HG02798 (cell line): ENCODE measurements at regions not wholly inside any gene's neighbourhood (a gene's known extent, or its start where the extent isn't known, plus 50 kb on each side); places are given as distances from the start of the nearest gene placed in this dataset.

Experiments
- ATAC-seq: cut with Tn5 transposase; IDR thresholded peaks from one replicate; pipeline ENCODE4 v1.9.1; 2021; ENCODE audit warnings: mild to moderate bottlenecking; ENCODE audit not compliant: unreplicated experiment, poor library complexity

GRCh38 chr1:79819140-79819539 lies 812.6 kb upstream of the ADGRL4 start:
- peak; percentile 52 for ATAC-seq

DNA sequence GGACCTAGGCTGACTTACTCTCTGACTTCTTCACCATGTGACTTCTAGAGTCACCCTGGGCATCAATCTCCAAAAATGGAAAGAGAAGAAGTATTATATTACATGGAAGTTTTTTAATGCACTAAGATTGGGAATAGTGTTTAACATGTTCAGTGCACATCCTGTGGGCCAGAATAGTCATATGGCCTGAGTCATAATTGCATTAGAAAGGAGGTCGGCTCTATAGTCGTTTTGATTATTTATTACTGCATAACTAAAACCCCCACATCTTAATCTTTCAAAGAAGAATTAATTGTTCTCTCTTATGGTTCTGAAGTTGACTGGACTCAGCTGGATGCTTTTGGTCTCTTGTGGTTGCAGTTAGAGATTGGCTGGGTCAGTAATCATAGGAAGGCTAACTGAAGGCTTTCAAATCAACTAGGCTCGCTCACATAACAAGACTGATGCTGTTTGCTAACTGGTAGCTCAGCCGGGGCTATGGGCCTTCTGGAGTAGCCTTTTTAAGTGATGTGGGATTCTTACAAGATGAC lies 810.6 kb upstream of the ADGRL4 start:
- ATAC-seq, result no peak

GRCh38 chr1:79815115-79815514 lies 808.6 kb upstream of the ADGRL4 start:
- no peak for ATAC-seq

DNA sequence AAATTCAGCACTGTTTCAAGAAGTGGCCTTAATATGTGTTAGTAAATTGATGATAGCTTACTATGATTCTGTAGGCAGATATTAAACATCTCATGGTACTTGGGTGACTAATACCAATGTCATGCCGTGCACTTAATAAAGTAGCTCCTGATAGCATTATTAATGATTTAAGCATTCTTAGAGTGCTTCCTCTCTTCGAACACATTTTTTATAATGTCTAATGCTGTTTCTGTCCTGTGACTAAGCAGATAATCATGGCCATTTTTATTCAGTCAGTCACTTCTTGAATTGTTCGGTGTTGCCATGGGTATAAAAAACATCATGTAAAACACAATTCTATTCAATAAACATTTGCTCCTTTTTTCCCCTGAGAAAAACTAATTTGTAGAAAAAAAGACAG lies 804.6 kb upstream of the ADGRL4 start:
- no peak for ATAC-seq

GRCh38 chr1:79808816-79809475 lies 802.4 kb upstream of the ADGRL4 start:
- ATAC-seq, result no peak

DNA sequence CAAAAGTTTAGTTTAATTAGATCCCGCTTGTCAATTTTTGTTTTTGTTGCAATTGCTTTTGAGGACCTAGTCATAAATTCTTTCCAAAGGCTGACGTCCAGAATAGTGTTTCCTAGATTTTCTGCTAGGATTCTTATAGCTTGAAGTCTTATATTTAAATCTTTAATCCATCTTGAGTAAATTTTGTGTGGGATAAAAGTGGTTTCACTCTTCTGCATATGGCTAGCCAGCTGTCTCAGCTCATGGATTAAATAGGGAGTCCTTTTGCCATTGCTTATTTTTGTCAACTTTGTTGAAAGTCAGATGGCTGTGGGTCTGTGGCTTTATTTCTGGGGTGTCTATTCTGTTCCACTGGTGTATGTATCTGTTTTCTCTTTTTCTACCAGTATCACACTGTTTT lies 801.3 kb upstream of the ADGRL4 start:
- ATAC-seq, result no peak

GRCh38 chr1:79797487-79797886 lies 791.0 kb upstream of the ADGRL4 start:
- no peak for ATAC-seq

DNA sequence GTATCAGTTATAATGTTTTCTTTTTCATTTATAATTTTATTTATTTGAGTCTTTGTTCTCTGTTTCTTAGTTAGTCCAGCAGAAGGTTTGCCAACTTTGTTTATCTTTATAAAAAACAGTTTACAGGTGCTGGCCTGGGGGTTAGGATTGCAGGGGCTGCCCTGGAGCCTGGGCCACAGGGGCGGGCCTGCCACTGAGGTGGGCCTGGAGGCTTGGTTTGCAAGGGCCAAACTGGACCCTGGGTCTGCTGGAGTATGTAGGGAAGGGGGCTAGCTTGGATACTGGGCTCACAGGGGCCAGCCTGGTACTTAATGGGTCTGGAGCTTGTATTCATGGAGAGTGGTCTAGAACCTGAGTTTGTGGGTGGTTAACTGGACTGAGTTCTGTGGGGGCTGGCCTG lies 789.9 kb upstream of the ADGRL4 start:
- no peak for ATAC-seq

DNA sequence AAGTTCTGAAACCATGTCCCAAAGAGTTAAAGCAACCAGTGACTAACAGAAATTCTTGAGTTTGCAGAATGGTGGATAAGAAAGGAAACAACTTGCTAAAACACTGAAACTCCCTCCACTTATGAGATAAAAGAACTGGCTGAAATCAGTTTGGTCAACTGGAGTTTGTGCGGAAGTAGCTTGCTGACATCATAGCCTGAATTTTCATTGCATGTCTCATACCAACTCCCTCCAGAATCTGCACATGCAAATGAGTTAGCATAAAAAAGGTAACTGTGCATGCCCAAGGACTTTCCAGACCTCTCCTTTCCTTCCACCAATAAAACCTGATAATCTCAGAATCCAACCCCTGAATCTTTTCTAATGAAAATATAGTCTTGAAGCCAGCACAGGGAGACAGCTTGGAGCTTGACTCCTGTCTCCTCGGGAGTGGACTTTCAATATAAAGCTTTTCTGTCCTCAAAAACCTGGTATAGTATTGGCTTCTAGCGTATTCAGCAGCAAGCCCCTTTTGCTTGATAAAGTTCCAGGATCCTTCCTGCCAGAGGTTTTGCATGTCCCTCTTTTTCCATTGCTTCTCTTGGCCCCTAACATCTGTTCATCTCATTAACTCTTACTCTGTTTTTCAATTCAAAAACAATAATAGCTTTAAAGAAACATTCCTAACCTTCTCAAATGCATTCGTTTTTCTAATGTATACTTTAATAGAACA lies 785.8 kb upstream of the ADGRL4 start:
- no peak for ATAC-seq

- ATAC-seq, result no peak
Measured at GRCh38 chr1:79791488-79792218, 785.1 kb upstream of the ADGRL4 start.

GRCh38 chr1:79790950-79791349 lies 784.4 kb upstream of the ADGRL4 start:
- ATAC-seq, result no peak

DNA sequence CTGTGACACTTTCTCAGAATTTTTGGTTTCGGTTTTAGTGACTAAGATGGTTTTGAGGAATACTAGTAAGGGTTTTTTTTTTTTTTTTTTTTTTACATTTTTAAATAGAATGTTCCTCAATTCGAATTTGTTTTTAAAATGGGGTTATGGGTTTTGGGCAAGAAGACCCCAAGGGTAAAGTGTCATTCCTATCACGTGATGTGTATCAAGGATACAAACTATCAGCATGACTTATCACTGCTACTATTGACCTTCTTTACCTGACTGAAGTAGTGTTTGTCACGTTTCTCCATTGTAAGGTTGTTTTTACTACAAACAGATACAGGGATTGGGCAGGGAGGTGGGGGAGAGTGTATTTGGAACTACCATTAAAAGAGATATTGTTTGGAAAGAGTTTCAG lies 781.1 kb upstream of the ADGRL4 start:
- no peak for ATAC-seq

DNA sequence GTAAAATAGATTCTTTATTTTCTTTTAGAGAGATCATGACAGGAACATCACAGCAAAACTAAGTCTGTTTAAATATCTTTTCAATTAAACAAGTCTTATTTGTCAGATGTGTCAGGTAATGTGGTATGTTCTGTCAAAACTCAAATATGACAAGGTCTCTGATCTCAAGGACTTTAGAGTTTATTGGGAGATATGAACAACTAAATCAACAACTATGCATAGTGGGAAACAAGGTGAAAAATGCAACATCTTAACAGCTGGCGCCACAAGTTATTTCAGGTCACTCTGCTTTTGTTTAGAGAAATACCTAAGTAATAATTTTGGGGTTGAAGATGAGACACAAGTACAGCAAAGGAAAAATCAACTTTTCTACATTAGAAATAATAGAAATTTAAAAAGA lies 779.4 kb upstream of the ADGRL4 start:
- ATAC-seq, result no peak

DNA sequence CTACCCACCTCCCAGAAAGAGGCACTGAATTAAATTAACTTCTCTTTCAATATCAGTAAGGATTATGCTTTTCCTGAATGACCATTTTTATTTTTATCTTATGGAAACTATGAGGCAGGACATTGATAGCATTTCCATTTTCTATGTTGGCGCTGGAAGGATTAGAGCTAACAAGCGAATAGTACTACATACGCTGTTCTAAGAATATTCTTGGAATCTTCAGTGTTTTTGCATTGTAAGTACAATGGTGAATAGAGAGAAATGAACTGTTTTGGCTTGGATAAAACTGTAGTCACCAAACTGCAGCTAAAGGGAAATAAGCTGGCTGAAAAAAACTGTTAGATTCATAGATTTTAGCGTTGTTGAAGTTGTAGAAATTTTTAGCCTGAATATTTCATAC lies 779.0 kb upstream of the ADGRL4 start:
- ATAC-seq, result no peak

- ATAC-seq, result no peak
Measured at GRCh38 chr1:79781261-79781660, 774.7 kb upstream of the ADGRL4 start.

DNA sequence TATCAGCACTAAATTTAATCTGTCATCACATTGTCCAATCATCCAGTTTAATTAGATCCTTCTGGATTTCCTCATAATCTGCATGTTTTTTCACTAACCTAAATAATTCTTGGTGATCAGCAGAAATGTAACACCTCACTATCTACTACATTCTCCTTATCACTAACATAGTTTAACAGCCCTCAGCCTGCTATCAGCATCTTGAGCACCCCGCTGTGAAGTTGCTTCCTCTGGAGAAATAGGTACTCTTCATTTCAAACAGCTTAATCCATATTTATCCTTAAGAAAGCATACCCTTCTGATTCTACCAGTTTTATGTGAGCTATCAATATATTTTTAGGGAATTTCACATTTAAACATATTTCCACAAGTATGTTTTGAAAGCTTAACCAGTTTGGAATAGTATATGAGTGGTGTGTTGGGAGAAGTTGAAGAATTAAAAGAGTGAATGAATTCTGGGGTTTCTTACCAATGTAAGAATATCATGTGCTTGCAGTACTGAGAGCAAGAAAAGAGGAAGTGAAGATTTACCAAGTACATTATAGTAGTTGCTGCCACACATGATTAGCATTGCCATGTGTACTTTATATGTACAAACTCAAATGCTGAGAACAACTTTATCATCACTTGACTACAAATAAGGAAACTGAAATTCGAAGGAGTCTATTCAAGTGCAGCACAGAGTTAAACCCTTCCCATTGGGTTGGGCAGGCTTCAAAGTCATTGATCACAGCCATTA lies 771.1 kb upstream of the ADGRL4 start:
- peak; percentile 99 for ATAC-seq

- no peak for ATAC-seq
Measured at GRCh38 chr1:79775402-79775801, 768.9 kb upstream of the ADGRL4 start.

GRCh38 chr1:79773385-79773784 lies 766.9 kb upstream of the ADGRL4 start:
- ATAC-seq, result no peak

DNA sequence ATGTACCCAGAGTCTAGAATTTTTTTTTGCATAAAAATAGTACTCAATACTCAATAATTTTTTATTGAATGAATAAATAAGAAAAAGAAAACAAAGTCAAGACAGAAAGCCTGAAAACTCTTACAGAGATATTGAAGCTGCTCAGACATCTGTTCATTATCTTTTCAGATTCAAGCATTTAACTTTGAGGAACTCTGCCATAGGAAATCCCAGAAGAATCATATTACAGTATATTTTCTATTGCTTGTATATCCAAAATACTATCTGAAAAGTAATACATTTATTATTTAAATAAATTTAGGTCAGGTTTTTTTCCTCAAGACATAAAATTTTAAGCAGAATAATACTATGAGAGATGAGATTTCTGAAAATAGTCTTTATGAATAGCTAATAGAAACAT lies 755.9 kb upstream of the ADGRL4 start:
- no peak for ATAC-seq

DNA sequence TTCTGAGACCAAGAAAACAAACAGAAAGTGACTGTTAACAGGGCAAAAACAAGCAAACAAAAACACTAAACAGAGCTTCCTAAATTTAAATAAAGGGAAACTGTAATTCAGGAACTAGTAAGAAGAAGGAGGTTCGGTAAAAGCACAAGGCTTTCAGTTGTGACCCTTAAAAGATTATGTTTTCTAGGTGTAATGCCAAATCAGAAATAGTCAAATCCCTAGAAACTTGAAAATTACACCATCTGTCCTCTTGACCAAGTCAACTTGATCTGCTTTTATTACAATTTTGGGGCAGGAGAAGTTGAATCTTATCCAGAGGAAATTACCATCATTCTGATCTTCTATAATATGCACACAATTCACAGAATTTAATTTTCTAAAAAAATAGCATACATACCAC lies 754.0 kb upstream of the ADGRL4 start:
- ATAC-seq, result no peak

DNA sequence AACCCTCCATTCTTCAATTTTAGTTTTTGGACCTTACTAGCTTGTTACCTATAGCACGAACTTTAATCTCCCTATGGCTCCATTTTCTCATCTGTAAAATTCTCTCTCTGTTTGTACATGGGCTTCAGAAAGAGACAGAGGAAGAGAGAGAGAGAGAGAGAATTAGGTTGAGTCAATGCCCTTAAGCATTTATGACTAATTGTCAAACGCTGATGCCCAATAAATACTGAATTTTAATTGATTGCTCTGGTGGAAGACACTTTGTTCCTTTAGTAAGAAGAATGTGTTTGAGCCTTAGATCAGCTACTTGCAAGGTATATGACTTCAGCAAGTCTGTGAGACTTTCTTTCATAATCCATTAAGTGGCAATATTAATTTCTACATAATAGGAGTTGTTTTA lies 743.1 kb upstream of the ADGRL4 start:
- ATAC-seq, result no peak
